ENCODE measurements at regions not wholly inside any gene's neighbourhood (a gene's known extent, or its start where the extent isn't known, plus 50 kb on each side); places are given as distances from the start of the nearest gene placed in this dataset.

GRCh38 chr15:70473581-70474370 is 289.6 kb downstream of the UACA start:
- TF ChIP-seq CTCF (IDR thresholded peaks at IDR 0.05; ENCODE audit: unreplicated experiment), result no peak
- no peak for DNase-seq (ENCODE audit: low spot score, unreplicated experiment)
- peaks cover 73% of the 10 kb centered on the region for H3K27me3 Mint-ChIP-seq
- H3K36me3 Mint-ChIP-seq (ENCODE audit: insufficient read depth), result no peaks in the 10 kb centered on the region
- H3K9me3 Mint-ChIP-seq (ENCODE audit: low read depth), result no peaks in the 10 kb centered on the region
- H3K4me1 Mint-ChIP-seq (ENCODE audit: low read depth), result no peaks in the 10 kb centered on the region
- H3K4me3 Mint-ChIP-seq (ENCODE audit: low read depth), result no peak overlapping the region
- H3K27ac Mint-ChIP-seq, result no peak overlapping the region

- Mint-ChIP-seq H3K4me3 (ENCODE audit: low read depth) (no peak overlapping the region), H3K9me3 (ENCODE audit: low read depth) (no peaks in the 10 kb centered on the region), H3K4me1 (ENCODE audit: low read depth) (no peaks in the 10 kb centered on the region), H3K27ac (no peak overlapping the region), H3K27me3 (peaks cover 81% of the 10 kb centered on the region), H3K36me3 (ENCODE audit: insufficient read depth) (no peaks in the 10 kb centered on the region)
- no peak for DNase-seq (ENCODE audit: low spot score, unreplicated experiment)
- TF ChIP-seq CTCF (IDR thresholded peaks at IDR 0.05; ENCODE audit: unreplicated experiment), result no peak
These were observed 291.8 kb downstream of the UACA start for GRCh38 chr15:70471517-70471916.

- Mint-ChIP-seq H3K4me1 (ENCODE audit: low read depth) (no peaks in the 10 kb centered on the region), H3K9me3 (ENCODE audit: low read depth) (no peaks in the 10 kb centered on the region), H3K4me3 (ENCODE audit: low read depth) (no peak overlapping the region), H3K36me3 (ENCODE audit: insufficient read depth) (no peaks in the 10 kb centered on the region), H3K27me3 (peaks cover 77% of the 10 kb centered on the region), H3K27ac (no peak overlapping the region)
- TF ChIP-seq CTCF (IDR thresholded peaks at IDR 0.05; ENCODE audit: unreplicated experiment), result no peak
- DNase-seq (ENCODE audit: low spot score, unreplicated experiment), result no peak
These were observed 292.7 kb downstream of the UACA start for GRCh38 chr15:70470556-70471191.

GRCh38 chr15:70469651-70470555 is 293.5 kb downstream of the UACA start:
- Mint-ChIP-seq H3K36me3 (ENCODE audit: insufficient read depth) (no peaks in the 10 kb centered on the region), H3K27ac (no peak overlapping the region), H3K4me1 (ENCODE audit: low read depth) (no peaks in the 10 kb centered on the region), H3K4me3 (ENCODE audit: low read depth) (no peak overlapping the region), H3K9me3 (ENCODE audit: low read depth) (no peaks in the 10 kb centered on the region), H3K27me3 (peaks cover 78% of the 10 kb centered on the region)
- no peak for DNase-seq (ENCODE audit: low spot score, unreplicated experiment)
- no peak for TF ChIP-seq CTCF (IDR thresholded peaks at IDR 0.05; ENCODE audit: unreplicated experiment)

- no peaks in the 10 kb centered on the region for H3K9me3 Mint-ChIP-seq (ENCODE audit: low read depth)
- H3K4me1 Mint-ChIP-seq (ENCODE audit: low read depth), result no peaks in the 10 kb centered on the region
- no peak overlapping the region for H3K27ac Mint-ChIP-seq
- no peaks in the 10 kb centered on the region for H3K36me3 Mint-ChIP-seq (ENCODE audit: insufficient read depth)
- no peak overlapping the region for H3K4me3 Mint-ChIP-seq (ENCODE audit: low read depth)
- DNase-seq (ENCODE audit: low spot score, unreplicated experiment), result no peak
- TF ChIP-seq CTCF (IDR thresholded peaks at IDR 0.05; ENCODE audit: unreplicated experiment), result no peak
- H3K27me3 Mint-ChIP-seq, result peaks cover 81% of the 10 kb centered on the region
These were observed 294.2 kb downstream of the UACA start for GRCh38 chr15:70469182-70469581.

Measured in progenitor cell of endocrine pancreas (in vitro differentiated cells).